HEK293T (cell line): ENCODE measurements at regions not wholly inside any gene's neighbourhood (a gene's known extent, or its start where the extent isn't known, plus 50 kb on each side); places are given as distances from the start of the nearest gene placed in this dataset.
"Not testable (repeated sequence)": the region's sequence is repeated elsewhere in the genome, so short reads cannot be mapped to it uniquely, and the experiment has no call there.

Experiments used
- FOXK2 ChIP-seq: fragments of 450-650 bp; IDR thresholded peaks from 2 replicates; pipeline ENCODE4 v1.6.1; 2016; ENCODE audit warnings: mild to moderate bottlenecking
- FOXM1 ChIP-seq: fragments of 450-650 bp; IDR thresholded peaks from 2 replicates; pipeline ENCODE4 v1.6.1; 2017; ENCODE audit warnings: mild to moderate bottlenecking, borderline replicate concordance
- NFRKB ChIP-seq: fragments of 450-650 bp; IDR thresholded peaks from 2 replicates; pipeline ENCODE4 v1.6.1; 2016; ENCODE audit warnings: mild to moderate bottlenecking, moderate library complexity
- SP1 ChIP-seq: fragments of 450-650 bp; IDR thresholded peaks from 2 replicates; pipeline ENCODE4 v1.6.1; 2017

GRCh38 chr16:29203046-29203932, 203.2 kb downstream of the NPIPB11 start:
- TF ChIP-seq FOXM1, SP1, NFRKB, FOXK2: not testable (repeated sequence)
